Inflammatory macrophage treated with lipopolysaccharide for 1 hour (primary cell): ENCODE measurements at regions not wholly inside any gene's neighbourhood (a gene's known extent, or its start where the extent isn't known, plus 50 kb on each side); places are given as distances from the start of the nearest gene placed in this dataset.
A peak's percentile ranks its signal among the peaks of the same experiment; 100 is the strongest.
"Not testable (repeated sequence)": the region's sequence is repeated elsewhere in the genome, so short reads cannot be mapped to it uniquely, and the experiment has no call there.

ENCODE experiments used
- DNase-seq, 2 donors: peaks; one replicate each; pipeline ENCODE4 v3.0.0-alpha.2; 2020 to 2022

GRCh38 chr11:122604621-122605020, 50.9 kb upstream of the UBASH3B start:
- DNase-seq = no peak

GRCh38 chr11:122601141-122602125, 54.1 kb upstream of the UBASH3B start:
- DNase-seq = no peak

- DNase-seq = no peak
Measured at GRCh38 chr11:122600290-122600689, 55.2 kb upstream of the UBASH3B start.

DNA sequence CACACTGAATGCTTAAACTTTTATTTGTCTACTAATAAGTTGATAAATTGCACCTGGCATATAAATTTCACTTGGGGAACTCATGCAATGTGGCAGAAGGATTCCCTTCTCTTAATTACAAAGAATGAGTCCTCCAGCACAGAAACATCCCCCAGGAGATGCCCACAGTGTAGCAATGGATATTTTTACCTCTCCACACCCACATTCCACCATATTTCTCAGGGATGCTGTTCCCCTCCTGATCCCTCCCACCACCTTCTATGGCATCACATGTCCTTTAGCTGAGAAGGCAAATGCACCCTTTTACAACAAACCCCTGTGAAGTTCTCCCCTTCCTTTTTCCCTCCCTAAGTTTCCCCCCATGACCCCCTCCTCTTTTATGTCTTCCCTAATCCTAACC, 56.1 kb upstream of the UBASH3B start:
- DNase-seq = peak in 1 of 2 donors; percentile 60

DNA sequence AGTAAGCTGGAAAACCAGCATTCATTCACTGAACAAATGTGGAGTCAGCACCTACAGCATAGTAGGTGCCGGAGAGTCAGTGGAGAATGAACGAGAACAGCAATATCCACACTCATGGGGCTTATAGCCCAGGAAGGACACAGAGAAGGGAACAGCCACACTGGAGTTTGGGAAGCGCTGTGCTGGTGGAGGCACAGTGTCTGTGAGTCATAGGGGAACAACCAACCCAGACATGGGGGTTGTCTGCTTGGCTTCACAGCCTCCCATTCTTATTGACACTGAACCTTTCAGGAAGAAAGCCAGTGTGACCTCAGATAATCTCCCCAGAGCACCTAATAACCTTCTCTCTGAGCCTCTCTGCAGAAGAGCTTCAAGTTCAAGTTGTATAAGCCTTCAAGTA, 56.6 kb upstream of the UBASH3B start:
- peak; percentile 32 to 70 for DNase-seq

GRCh38 chr11:122597511-122597910, 58.0 kb upstream of the UBASH3B start:
- DNase-seq = no peak

DNA sequence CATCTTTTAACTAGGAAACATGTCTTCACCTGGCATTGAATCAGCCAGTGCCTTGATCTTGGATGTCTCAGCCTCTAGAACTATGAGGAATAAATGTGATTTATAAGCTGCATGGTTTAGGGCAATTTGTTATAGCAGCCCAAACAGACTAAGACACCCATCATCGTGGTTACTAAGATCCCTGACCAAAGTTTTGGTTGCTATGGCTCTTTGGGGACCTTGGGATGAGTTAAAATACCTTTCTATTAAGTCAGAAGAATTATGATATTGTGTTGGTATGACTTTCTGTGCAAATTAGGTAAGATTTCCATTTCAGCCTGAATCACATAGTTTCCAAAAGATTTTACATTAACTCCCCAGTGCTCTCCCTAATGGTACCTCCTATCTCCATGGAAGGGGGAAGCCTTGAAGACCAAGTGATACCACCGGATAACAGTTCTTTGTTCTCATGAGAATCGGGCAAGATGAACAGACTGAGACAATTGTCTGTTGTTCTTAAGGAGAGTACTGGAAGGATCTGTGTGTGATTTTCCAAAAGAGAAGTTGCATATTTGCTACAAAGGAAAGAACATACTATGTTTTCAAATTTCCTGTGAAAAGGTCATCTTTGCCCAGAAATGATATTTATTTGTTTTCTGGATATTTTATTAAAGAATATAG, 60.4 kb upstream of the UBASH3B start:
- no peak for DNase-seq

DNA sequence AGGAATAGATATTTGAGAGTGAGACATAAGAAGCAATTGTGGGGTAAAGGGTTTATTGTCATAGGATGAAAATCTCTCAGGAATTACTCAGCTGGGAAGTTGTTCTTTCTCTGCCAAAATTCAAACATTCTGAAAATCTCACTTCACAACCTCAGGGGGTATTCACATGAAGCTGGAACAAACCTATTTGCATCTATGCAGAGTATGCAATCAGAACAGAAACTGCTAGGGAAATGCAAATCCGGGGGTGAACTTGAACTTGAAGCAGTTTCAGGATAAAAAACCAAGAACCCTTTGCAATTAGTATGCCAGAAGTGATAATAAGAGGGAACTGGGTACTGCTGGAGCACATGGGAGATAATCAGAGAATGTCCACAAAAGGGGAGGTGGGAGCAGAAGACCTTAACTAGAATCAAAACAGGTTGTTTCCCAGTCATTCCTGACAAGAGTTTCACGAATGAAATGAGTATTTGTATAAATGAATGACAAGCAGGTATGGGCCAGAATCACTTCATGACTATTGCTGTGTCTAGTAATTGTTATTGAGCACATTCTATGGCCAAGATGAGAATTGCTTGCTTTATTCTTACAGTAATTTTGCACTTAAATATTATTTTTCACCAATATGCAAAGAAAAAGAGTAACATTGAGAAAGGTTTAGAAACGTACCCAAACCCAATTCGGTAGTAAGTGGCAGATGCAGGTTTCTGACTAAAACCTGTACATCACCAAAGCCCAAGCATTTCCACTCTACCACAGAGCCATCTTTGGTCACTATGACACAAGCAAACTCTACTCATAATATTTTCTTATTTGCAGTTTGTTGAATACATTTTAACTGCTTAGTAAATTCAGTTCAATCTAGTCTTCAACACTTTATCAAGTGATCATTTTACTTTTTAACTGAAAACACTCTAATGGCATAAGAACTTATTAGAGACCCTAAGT, 61.8 kb upstream of the UBASH3B start:
- DNase-seq = no peak

- DNase-seq = no peak
Measured at GRCh38 chr11:122592641-122593040, 62.9 kb upstream of the UBASH3B start.

DNA sequence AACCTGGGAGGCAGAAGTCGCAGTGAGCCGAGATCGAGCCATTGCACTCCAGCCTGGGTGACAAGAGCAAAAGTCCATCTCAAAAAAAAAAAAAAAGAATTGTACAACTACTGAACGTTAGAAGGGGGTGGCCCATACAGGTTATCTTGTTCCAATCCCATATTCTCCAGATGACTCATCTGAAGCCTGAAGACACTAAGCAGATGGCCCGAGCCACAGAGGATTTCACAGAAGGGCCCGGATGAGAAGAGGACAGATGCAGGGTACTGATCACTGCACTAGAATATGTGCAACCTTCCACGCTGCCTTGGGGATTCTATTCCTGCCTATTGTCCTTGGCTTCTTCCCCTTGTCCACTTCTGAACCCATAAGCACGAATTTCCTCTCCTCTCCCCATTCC, 70.9 kb upstream of the UBASH3B start:
- DNase-seq = no peak

GRCh38 chr11:122580071-122580470, 75.5 kb upstream of the UBASH3B start:
- not testable (repeated sequence) for DNase-seq

GRCh38 chr11:122578171-122578825, 77.2 kb upstream of the UBASH3B start:
- DNase-seq = peak in 1 of 2 donors; percentile 13

DNA sequence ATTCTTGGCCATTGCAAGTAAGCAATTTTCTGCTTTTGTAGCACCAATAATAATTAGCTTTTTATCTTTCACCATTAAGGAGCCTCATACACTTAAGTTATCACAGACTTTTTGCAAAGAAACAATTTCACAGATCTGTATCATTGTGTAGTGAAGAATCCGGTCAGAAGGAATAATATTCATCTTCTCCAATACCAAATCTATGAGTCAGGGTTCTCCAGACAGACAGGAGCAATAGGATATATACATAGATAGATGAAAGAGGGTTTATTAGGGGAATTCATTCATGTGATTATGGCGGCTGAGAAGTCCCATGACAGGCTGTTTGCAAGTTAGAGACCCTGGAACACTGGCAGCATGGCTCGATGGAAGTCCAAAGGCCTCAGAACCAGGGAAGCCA, 82.9 kb upstream of the UBASH3B start:
- DNase-seq = no peak

DNA sequence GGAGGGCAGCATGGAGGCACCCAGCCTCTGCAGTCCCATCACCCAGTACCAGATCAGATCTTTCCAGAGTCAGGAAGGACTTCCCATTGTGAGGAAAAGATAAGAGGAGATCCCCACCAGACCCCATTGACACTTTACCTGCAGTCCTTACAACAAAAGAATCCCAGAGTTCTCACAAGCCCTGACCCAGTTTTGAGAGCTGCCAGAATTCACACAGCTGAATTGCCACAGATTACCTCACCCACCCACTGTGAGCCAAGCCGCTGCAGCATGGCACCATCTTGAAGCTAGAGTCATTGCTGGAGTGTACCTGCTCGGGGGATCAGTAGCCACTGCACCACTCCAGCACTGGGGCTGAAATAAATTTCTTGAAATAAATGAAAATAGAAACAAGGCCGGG, 91.8 kb upstream of the UBASH3B start:
- no peak for DNase-seq

- DNase-seq = no peak
Measured at GRCh38 chr11:122559734-122560382, 95.7 kb upstream of the UBASH3B start.

DNA sequence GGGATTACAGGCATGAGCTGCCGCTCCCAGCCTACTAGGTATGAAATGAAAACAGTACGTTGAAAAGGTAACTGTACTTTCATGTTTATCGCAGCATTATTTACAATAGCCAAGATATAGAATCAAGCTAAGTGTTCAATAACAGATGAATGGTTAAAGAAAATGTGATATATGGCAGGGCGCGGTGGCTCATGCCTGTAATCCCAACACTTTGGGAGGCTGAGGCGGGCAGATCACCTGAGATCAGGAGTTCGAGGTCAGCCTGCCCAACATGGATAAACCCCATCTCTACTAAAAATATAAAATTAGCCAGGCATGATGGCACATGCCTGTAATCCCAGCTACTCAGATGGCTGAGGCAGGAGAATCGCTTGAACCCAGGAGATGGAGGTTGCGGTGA, 96.3 kb upstream of the UBASH3B start:
- not testable (repeated sequence) for DNase-seq

DNA sequence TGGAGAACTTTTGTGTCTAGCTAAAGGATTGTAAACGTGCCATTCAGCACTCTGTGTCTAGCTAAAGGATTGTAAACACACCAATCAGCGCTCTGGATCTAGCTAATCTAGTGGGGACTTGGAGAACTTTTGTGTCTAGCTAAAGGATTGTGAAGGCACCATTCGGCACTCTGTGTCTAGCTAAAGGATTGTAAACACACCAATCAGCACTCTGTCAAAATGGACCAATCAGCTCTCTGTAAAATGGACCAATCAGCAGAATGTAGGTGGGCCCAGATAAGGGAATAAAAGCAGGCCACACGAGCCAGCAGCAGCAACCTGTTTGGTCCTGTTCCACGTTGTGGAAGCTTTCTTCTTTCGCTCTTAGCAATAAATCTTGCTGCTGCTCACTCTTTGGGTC, 98.4 kb upstream of the UBASH3B start:
- not testable (repeated sequence) for DNase-seq

GRCh38 chr11:122556605-122557004, 98.9 kb upstream of the UBASH3B start:
- no peak for DNase-seq

- no peak for DNase-seq
Measured at GRCh38 chr11:122538060-122538459, 117.5 kb upstream of the UBASH3B start.

DNA sequence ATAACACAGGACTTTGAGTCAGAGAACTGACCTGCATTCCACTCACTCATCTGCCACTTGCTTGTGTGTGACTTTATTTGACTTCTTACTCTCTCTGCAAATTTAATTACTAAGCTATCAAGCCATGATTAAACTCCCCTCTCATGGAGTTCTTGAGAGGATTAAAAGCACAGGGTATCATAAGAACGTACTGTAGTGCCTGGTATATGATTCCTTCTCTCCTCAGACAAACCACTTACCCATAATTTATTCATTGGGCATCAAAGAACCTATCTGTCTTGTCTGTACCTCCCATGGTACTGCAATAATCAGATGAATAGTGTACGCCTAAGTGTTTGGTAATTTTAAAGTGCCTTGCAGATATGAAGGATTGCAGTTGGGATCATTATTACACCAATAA, 130.6 kb upstream of the UBASH3B start:
- DNase-seq = no peak

- peak; percentile 48 to 56 for DNase-seq
Measured at GRCh38 chr11:122523846-122524805, 131.4 kb upstream of the UBASH3B start.
